ENCODE measurements at regions not wholly inside any gene's neighbourhood (a gene's known extent, or its start where the extent isn't known, plus 50 kb on each side); places are given as distances from the start of the nearest gene placed in this dataset.

DNA sequence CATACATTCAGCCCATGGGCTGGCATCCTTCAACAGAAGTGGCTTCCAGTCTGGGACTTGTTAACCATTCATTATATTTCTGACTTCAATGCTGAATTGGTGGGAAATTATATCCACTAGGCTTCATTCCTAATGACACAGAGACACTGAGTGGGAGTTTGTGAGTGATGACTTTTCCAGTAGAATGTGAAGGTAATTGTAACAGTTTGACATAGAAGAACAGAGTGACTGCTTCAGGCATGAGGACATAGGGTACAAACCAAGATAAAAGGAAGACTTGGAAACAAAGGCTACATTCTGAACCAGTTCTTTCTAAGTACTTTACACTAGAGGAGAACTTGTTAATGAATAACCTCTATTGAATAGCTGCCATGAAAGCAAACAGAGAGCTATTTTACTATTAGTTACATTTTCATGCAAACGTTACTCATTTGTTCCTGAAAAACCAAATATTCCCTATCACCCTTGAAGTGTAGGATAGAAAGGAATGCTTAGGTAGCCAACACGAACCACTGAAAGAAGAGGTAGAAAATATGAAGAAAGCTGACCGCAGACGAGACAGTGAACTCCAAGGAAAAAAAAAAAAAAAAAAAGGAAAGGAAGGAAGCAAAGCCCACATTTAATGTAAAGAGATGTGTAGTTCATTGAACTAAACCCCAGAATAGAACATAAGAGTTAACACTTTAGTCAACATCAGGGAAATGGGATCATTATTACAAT lies 237.0 kb upstream of the SEMA3C start (continued):
- TF ChIP-seq ASH2L (IDR thresholded peaks at IDR 0.05; ENCODE audit: low read length), result no peak
- TF ChIP-seq SUZ12 (IDR thresholded peaks at IDR 0.05; ENCODE audit: low read length), result no peak
- TF ChIP-seq SP1 (IDR thresholded peaks at IDR 0.05; ENCODE audit: low read depth, low read length), result no peak
- TF ChIP-seq TCF12 (IDR thresholded peaks at IDR 0.05; ENCODE audit: low read depth, low read length), result no peak
- TF ChIP-seq CHD1 (IDR thresholded peaks at IDR 0.05; ENCODE audit: low read depth, low read length), result no peak
- no peak for TF ChIP-seq POLR2A (IDR thresholded peaks at IDR 0.05; ENCODE audit: control extremely low read depth in 1 of 2, low read depth in 2 of 2, low read length in 2 of 2)
- TF ChIP-seq EP300 (IDR thresholded peaks at IDR 0.05; ENCODE audit: borderline replicate concordance in 1 of 2, low read depth in 2 of 2, low read length in 2 of 2), result no peak
- TF ChIP-seq HDAC2 (IDR thresholded peaks at IDR 0.05; ENCODE audit: borderline replicate concordance in 1 of 2, low read depth in 2 of 2, low read length in 2 of 2), result no peak
